ENCODE measurements at regions not wholly inside any gene's neighbourhood (a gene's known extent, or its start where the extent isn't known, plus 50 kb on each side); places are given as distances from the start of the nearest gene placed in this dataset.
"Not testable (repeated sequence)": the region's sequence is repeated elsewhere in the genome, so short reads cannot be mapped to it uniquely, and the experiment has no call there.

DNA sequence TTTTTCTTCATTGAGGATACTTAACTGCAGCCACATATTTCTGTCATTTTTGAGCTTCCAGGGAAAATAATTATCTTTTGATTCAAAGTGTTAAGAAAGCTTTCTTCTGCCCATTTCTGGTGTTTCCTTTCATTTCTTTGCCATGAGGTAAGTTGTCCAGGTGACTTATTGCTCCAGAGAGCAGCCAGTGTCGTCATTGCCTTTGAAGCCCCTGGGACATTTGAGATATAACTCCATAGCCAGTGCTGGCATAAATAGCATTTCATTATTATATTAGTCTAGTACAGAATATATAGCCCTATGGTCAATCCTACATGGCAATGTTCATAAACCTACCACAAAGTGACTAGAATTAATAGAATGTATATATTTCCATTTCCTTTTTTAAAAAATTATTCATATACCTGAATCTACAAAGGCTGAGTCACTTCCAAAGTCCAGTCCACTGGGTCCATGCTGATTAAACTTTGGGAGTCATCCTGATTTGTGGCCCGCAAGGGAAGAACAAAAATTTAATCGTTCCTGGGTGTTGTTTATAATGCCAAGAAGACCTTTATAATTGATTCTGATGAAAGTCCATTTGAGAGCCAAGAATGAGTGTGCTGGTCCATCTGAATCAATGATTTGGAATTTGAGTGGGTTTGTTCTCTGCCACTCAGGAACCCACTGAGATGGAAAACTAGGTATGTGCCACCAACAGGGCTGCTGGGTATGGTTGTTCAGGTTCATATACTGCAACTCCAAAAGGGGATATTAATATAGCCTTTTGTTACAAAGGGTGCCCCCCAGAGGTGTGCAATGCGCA lies 221.8 kb upstream of the PLXNA2 start:
- DNase-seq (ENCODE audit: low read depth), result no peak

- no peak for DNase-seq (ENCODE audit: low read depth)
Measured at GRCh38 chr1:208467151-208467780, 223.1 kb upstream of the PLXNA2 start.

DNA sequence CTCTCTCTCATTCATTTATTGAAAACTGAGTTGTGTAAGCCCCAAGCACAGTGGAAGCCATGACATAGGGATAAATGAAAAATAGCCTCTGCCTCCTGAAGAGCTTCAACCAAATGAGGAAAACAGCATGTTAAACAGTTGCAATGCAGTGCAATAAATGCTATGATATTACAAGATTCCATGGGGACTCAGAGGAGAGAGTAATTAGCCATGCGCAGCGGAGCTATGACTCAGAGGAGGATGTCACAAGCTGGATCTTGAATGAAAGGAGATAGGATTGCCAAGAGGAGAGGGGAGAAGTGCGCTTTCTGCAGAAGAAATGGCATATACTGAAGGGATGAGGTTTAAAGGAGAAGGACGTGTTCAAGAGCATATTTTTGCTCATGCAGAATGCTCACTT lies 231.3 kb upstream of the PLXNA2 start:
- DNase-seq (ENCODE audit: low read depth), result no peak

- no peak for DNase-seq (ENCODE audit: low read depth)
Measured at GRCh38 chr1:208475951-208476845, 232.0 kb upstream of the PLXNA2 start.

- DNase-seq (ENCODE audit: low read depth), result no peak
Measured at GRCh38 chr1:208476846-208477170, 232.6 kb upstream of the PLXNA2 start.

DNA sequence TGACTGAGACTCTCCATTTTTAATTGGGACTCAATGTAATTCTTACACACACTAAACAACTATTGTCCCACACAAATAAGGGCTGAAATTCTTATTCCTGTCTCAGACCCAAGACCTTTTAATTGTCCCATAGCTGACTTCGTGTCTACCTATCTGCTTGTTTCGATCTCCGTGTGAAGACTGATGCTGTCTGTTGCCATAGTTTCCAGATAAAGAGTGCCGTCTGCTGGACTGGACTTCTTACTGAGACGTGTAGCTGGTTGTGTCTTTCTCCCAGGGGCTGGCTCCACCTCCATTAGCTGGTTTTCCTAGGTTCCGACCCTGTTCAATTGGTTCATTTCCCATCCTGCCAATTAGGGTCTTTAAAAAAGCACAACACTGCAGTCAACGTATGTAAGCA lies 235.3 kb upstream of the PLXNA2 start:
- no peak for DNase-seq (ENCODE audit: low read depth)

DNA sequence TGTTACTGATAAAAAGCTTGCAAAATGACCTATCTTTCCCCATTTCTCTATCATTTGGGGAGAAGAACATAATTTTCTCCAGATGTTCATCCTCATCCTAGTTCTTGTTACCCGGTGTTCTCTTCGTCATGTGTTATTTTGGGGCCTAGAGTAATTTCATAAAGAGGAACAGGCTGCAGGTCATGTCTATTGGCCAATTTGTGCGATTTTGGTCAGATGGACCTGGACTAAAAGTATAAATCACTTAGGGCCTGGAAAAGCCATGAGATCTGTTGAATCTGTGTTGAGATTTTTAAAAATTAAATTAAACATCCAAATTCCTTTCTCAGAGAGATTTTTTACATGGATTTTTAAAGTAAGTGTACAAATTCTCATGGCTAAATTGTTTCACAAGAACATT lies 241.3 kb upstream of the PLXNA2 start:
- no peak for DNase-seq (ENCODE audit: low read depth)

GRCh38 chr1:208486677-208487076 lies 242.5 kb upstream of the PLXNA2 start:
- no peak for DNase-seq (ENCODE audit: low read depth)

DNA sequence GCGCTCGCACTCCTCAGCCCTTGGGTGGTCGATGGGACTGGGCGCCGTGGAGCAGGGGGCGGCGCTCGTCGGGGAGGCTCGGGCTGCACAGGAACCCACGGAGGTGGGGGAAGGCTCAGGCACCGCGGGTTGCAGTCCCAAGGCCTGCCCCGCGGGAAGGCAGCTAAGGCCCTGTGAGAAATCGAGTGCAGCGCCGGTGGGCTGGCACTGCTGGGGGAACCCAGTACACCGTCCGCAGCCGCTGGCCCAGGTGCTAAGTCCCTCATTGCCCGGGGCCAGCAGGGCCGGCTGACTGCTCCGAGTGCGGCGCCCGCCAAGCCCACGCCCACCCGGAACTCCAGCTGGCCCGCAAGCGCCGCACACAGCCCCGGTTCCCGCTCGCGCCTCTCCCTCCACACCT lies 244.2 kb upstream of the PLXNA2 start:
- DNase-seq (ENCODE audit: low read depth), result not testable (repeated sequence)

DNA sequence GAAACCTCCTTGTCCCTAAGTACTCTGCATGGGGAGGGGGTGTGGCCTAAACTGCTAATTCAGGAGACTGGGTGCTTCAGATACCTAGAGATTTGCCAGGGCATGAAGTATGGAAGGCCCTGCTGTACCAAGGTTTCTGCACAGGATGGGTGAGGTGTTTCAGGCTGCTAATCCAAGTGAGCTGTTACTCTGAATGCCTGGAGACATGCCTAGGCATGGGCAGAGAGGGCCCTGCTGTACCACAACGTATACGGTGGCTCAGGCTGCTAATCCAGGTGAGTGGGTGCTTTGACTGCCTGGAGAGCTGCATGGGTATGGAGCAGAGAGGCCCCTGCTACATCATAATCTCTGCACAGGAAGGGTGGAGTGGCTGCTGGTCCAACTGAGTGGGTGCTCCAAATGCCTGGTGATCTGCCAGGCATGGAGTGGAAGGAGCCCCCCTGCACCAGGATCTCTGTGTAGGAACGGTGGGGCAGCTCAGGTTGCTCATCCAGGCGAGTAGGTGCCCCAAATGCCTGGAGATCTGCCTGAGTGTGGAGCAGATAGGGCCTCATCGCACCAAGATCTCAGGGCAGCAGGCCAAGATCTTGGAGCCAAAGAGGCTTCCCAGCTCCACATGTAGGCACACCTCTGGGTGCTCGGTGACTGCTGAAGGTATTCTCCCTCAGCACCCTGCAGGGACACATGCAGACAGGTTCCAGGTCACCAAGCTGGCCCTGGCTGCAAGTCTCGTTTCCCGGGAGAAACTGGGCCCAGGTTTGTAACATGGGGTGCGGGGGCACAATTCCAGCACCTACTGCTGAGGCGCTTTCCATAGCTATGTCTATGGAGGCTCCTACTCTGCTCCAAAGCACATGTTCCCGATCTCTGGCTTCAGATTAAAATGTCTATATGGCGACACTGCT lies 252.5 kb upstream of the PLXNA2 start:
- no peak for DNase-seq (ENCODE audit: low read depth)

DNA sequence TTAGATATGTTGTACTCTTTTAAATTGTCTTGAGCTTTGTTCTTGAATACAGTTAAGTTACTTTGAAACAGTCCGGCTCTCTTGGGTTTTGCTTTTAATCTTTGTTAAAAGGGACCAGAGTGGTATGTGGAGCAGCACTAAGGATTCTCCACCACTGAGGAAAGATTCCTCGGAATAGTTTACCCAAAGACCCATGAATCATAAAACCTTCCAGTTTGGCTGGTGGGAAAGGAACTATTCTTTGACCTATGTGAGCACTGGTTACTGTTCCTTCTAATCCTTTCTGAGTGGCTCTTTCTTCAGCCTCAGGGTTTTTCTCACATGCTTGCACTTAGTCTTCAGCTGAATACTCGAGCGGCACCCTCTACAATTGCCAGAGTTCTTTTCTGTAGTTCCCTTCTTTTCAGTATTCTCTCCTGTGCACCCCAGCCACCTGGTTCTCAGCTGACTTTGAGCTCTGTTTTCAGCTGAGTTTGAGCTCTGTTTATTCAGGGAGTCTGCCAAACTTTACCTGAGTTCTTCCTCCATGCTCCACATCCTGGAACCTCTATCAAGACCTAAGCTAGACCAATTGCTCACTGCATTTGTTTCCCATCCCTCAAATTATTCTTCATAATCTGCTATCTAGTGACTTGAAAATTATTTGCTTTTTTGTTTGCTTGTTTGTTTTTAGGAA lies 253.8 kb upstream of the PLXNA2 start:
- DNase-seq (ENCODE audit: low read depth), result no peak

DNA sequence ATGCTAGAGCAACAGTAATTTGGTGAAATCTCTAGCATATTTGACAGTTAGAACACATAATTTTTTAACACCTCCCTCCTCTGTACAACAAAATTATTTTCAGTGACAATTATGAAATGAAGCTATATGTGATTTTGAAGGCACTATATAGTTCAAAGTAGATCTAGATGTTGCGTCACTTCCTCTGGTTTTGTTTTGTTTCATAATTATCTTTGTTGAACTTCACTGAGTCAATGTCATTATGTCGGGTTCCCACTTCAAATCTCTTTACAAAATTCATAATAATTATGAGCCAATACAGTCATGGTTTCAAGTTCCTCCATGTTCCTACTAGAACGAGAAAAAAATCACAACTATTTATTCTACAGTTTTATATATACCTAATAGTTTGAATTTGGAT lies 254.8 kb upstream of the PLXNA2 start:
- DNase-seq (ENCODE audit: low read depth), result no peak

DNA sequence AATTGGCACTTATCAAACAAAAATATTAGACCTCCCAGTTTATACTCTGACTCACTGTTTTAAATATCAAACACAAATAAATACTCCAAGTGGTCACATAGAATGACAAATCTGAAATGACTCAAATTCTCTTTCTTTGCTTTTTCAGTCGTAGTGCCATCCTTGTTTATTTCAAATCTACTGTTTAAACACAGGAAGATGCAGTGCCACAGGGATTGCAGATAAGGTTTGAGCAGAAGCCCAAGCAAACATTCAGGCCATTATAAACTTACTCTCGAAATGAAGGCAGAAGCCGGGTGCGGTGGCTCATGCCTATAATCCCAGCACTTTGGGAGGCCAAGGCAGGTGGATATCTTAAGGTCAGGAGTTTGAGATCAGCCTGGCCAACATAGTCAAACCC lies 255.4 kb upstream of the PLXNA2 start:
- DNase-seq (ENCODE audit: low read depth), result no peak

GRCh38 chr1:208500375-208500774 lies 256.2 kb upstream of the PLXNA2 start:
- DNase-seq (ENCODE audit: low read depth), result no peak

- DNase-seq (ENCODE audit: low read depth), result no peak
Measured at GRCh38 chr1:208501542-208501941, 257.4 kb upstream of the PLXNA2 start.

GRCh38 chr1:208503787-208504186 lies 259.6 kb upstream of the PLXNA2 start:
- DNase-seq (ENCODE audit: low read depth), result no peak

DNA sequence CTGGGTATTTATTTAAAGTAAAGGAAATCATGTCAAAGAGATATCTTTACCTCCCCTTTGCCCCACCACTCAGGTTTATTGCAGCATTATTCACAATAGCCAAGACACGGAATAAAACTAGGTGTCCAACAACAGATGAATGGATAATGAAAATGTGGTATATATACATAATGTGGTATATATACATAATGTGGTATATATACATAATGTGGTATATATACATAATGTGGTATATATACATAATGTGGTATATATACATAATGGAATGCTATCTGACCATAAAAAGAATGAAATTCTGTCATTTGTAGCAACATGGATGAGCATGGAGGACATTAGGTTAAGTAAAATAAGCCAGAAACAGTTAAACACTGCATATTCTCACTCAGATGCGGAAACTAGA lies 262.6 kb upstream of the PLXNA2 start:
- no peak for DNase-seq (ENCODE audit: low read depth)

DNA sequence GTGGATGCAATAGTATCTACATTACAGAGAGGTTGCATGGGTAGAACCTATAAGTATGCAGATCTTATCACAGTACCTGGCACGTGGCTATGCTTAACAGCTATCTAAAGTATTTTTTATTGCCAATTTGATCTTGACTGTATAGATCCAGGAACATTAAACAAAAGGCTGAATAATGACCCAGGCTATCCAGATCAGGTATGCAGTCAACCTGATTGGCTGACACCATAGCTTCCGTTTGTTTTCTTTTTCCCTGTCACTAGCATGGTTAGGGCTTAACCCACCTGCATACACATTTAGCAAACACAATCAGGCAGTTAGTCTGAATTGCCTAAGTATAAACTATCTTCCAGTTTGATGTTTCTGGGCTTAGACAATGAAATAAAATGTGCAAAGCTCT lies 264.9 kb upstream of the PLXNA2 start:
- DNase-seq (ENCODE audit: low read depth), result no peak

- DNase-seq (ENCODE audit: low read depth), result no peak
Measured at GRCh38 chr1:208510192-208510952, 266.2 kb upstream of the PLXNA2 start.

GRCh38 chr1:208511242-208511860 lies 267.2 kb upstream of the PLXNA2 start:
- no peak for DNase-seq (ENCODE audit: low read depth)
